Breast epithelium (tissue), 3 donors: ENCODE measurements at regions not wholly inside any gene's neighbourhood (a gene's known extent, or its start where the extent isn't known, plus 50 kb on each side); places are given as distances from the start of the nearest gene placed in this dataset.

Experiments used
- POLR2A ChIP-seq: fragments of 450-650 bp; IDR thresholded peaks from one replicate; pipeline ENCODE4 v1.6.1; 2016; ENCODE audit warnings: antibody characterized with exemption, mild to moderate bottlenecking, moderate library complexity
- POLR2AphosphoS5 ChIP-seq, 3 donors: sonication (generic); formaldehyde crosslinking; IDR thresholded peaks; one replicate each; pipeline ENCODE4 v1.6.1; 2017; ENCODE audit warnings: antibody characterized with exemption in 3 of 3
- TF ChIP-seq, protein P1 (sequence below), 3 donors: fragments of 450-650 bp; IDR thresholded peaks; one replicate each; pipeline ENCODE4 v1.5.1; 2016 to 2017; ENCODE audit warnings: antibody characterized with exemption in 3 of 3, mild to moderate bottlenecking in 3 of 3, moderate library complexity in 3 of 3

DNA sequence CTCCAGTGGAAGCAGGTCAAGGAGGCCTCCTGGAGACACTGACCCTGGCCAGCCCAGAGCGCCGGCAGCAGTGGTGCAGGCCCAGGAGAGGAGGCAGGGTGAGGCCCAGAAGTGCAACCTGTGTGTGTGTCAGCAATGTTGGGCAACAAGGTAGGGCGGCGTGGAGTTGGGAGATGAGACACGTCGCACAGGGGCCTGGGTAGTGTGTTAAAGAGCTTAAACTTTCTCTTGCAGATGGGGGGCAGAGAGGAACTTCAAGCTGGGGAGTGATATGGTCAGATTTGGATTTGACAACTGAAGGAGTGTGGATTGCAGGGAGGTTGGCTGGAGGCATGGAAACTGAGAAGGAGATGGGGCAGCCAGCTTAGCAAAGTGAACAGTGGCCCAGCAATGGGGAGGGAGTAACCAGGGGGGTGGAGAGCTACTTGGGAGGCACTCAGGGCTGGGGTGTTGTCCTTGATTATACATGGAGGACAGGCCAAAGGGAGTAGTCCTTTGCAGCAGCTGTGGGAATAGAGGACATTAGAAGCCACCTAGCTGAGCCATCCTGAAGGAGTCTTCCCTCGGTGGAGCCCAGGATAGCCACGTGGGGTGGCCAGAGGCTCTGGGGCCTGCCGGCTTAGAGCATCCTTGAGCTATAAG lies 278.6 kb upstream of the HS6ST1 start:
- TF ChIP-seq, protein P1, sequence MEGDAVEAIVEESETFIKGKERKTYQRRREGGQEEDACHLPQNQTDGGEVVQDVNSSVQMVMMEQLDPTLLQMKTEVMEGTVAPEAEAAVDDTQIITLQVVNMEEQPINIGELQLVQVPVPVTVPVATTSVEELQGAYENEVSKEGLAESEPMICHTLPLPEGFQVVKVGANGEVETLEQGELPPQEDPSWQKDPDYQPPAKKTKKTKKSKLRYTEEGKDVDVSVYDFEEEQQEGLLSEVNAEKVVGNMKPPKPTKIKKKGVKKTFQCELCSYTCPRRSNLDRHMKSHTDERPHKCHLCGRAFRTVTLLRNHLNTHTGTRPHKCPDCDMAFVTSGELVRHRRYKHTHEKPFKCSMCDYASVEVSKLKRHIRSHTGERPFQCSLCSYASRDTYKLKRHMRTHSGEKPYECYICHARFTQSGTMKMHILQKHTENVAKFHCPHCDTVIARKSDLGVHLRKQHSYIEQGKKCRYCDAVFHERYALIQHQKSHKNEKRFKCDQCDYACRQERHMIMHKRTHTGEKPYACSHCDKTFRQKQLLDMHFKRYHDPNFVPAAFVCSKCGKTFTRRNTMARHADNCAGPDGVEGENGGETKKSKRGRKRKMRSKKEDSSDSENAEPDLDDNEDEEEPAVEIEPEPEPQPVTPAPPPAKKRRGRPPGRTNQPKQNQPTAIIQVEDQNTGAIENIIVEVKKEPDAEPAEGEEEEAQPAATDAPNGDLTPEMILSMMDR (IDR thresholded peaks at IDR 0.05), result no peak
- TF ChIP-seq POLR2AphosphoS5 (IDR thresholded peaks at IDR 0.05), result no peak
- no peak for TF ChIP-seq POLR2A
